NCI-H2171 (cell line): ENCODE measurements at regions not wholly inside any gene's neighbourhood (a gene's known extent, or its start where the extent isn't known, plus 50 kb on each side); places are given as distances from the start of the nearest gene placed in this dataset.
A peak's percentile ranks its signal among the peaks of the same experiment; 100 is the strongest.
"Not testable (repeated sequence)": the region's sequence is repeated elsewhere in the genome, so short reads cannot be mapped to it uniquely, and the experiment has no call there.

Source experiments
- DNase-seq: peaks from one replicate; lab custom pipeline; 2025; lab: John Stamatoyannopoulos, UW

DNA sequence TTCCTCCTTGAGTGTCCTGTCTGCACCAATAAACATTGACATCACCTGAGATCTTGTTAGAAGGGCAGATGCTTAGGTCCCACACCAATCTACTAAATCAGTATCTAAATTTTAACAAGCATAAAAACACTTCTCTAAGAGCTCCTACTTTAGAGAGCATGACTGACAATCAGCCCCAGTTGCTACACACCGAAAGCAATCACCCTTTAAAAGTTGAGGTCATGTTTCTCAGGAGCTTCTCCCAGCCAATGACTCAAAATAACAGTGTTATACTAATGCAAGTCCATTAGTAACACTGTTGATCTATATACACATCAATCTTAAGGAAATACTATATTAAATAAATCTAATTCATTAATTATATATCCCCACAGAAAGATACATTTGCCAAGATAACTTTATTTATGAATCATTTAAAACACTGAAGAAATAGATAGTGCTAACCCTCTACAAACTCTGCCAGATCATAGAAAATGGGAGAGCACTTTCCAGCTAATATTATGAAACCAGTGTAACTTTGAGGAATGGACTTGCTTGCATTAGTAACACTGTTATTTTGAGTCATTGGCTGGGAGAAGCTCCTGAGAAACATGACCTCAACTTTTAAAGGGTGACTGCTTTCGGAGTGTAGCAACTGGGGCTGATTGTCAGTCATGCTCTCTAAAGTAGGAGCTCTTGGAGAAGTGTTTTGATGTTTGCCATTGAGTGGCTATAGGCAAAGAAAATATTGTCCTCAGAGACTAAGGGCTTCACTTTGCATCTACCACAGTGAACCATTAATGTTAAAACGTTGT is 109.8 kb upstream of the HDX start:
- DNase-seq = no peak

DNA sequence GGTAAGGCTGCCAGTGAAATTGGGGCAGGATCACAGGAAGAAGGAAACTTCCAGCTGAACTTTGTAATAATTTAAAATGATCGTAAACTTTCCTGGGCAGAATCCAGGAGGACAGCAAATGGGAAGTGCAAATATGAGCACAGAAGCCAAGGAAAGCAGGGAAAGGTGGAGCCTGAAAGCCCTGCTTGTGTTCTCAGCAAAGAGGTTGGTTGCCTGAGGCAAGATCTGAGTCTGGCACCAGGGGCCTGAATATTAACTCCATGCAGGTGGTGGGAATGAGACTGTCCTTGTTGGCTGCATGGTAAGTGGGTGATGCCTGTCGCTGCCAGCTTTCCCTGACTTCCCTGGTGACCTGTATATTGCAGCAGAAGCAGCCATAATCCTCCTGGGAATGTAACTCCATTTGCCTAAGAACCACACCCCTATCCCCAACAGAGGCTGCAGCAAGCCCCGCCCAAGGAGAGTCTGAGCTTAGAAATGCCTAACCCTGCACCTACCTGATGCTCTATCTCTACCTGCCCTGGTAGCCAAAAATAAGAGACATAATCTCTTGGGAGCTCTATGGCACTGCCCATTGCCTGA is 132.0 kb upstream of the HDX start:
- DNase-seq = no peak

DNA sequence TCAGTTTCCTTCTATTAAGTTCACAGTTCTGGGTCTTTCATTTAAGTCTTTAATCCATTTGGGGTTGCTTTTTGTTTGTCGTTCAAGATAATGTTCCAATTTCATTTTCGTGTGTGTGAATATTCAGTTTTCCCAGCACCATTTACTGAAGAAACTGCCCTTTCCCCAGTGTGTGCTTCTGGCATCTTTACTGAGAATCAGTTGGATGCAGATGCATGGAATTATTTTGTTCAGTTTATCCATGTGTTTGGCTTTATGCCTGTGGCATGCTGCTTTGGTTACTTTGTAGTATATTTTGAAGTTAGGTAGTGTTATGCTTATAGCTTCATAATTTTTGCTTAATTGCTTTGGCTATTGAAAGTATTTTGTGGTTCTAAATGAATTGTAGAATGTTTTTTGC is 163.8 kb upstream of the HDX start:
- no peak for DNase-seq

DNA sequence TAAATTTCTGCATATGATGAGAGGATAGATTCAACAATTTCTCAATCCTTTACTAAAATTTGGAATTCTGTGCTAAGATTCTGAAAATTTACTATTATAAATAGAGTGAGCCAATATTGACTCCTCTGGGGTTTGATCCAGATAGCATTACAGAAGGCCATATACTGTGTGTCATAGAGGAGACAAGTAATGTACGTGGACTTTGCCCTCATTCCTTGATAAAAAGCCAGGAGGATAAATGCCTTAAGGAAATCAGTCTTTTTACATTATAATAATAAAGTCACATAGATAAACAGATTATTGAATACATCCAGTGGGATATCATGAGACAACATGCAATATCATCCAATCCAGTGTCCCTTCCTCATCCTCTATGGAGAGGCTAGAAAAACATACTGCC is 188.0 kb upstream of the HDX start:
- no peak for DNase-seq

DNA sequence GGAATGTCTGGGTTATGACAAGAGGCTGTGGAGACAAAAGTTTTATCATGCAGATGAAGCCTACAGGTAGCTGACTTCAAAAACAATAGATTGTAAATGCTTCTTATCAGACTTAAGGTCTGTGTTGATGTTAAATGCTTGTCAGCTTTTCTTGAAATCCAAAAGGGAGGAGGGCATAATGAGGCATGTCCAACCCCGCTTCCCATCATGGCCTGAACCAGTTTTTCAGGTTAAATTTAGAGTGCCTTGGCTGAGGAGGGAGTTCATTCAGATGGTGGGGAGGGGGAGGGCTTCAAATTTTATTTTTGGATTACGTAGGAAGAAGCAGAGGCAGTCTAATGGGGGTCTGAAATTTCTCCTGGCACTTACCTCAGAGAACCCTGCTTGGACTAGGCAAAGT is 207.7 kb upstream of the HDX start:
- DNase-seq = no peak

DNA sequence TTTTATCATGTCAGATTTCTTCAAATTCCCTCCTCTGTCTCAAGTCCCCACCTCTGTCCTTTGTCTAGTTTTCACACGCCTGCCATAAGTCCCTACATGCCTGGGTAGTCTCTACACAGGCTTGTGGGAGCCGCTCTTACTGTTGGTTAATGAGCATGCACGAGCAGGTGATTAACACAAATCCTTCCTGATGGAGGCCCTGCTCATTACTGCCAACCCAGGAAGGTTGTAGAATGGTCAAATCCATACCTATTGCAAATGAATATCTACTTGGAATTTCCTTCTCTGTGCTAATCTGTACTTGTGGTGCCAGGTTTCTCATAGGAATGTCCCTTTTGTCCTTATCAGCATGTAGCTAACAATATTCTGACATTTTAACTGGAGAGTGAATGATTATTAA is 208.4 kb upstream of the HDX start:
- DNase-seq = no peak

DNA sequence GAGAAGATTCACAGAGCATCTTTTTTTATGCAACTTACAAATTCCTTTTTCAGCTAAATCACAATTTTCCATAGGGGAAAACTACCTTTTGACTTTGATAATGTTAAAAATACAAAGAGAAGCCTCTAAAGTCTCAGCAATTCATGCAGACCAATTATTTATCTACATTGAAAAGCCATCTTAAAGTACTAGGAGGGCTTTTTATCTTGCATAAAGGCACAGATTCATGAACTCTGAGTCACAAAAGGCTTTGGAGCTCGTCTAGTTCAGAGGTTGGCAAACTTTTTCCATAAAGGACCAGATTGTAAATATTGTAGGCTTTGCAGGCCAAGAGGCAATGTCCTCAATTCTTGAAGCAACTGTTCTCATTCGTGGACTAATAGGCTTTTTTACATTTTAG is 210.4 kb upstream of the HDX start:
- DNase-seq = no peak

DNA sequence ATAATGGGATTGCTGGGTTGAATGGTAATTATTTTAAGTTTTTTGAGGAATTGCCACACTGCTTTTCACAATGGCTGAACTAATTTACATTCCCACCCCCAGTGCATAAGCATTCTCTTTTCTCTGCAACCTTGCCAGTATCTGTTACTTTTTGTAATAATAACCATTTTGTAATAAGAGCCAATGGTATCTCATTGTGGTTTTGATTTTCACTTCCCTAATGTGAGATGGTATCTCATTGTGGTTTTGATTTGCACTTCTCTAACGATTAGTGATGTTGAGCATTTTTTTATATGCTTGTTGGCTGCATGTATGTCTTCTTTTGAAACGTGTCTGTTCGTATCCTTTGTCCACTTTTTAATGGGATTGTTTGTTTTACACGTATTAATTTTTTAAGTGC is 213.1 kb upstream of the HDX start:
- no peak for DNase-seq

DNA sequence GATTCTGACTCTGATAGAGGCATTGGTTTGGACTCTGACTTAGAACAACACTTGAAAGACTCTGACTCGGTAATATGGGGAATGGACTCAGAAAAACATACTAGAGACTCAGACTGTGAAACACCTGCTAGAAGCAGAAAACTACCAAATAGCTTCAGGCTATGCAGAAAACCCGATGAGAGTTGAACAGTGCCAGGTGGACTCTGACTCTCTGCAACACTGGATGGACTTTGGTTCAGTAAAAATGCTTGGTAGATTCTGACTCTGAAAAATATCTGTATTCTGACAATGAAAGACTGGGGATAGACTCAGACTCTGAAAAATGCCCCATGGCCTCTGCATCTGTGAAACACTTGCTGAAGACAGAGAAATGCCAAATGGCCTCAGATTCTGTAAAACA is 215.1 kb upstream of the HDX start:
- no peak for DNase-seq

DNA sequence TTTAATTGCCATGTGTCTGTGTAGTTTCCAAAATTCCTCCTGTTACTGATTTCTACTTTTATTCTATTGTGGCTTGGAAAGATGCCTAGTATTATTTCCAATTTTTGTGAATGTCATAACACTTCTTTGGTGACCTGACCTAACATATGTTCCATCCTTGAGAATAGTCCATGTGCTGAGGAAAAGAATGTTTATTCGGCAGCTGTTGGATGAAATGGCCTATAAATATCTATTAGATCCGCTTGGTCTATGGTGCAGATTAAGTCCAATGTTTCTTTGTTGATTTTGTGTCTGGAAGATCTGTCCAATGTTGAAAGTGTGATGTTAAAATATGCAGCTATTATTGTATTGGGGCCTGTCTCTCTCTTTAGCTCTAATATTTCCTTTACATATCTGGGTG is 219.2 kb upstream of the HDX start:
- no peak for DNase-seq

DNA sequence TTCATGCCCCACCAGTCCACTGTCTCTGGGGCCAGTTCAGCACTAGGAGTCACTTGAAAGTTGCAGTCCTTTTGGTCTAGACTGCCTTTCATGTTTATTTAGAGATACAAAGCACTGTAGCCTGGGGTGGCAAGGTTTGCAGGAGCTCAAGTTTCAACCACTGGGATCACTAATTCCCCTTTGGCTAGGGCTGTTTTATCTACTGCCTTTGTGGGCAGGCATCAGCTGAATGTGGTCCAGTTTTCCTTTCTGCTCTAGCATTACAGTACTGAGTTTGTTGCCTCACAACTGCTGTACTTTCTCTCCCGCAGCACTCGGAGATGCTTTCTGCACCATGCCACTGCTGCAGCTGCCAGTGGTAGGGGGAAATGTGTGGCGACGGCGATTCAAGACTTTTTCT is 222.3 kb upstream of the HDX start:
- no peak for DNase-seq

DNA sequence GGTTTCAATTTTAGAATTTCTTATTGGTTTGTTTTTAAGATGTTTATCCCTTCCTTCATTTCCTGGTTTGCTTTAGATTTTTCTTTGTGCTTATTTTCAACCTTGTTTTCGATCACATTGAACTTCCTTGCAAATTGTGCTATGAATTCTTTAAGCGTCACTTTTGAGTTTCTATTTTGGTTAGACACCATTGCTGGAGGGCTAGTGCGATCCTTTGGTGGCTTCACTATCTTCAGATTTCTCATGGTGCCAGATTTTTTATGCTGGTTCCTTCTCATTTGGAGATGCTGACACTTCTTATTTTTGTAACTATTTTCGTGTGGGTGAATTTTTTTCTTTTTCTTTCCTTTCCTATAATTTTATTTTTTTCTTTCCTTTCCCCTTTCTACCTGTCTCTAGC is 227.2 kb upstream of the HDX start:
- DNase-seq = no peak

DNA sequence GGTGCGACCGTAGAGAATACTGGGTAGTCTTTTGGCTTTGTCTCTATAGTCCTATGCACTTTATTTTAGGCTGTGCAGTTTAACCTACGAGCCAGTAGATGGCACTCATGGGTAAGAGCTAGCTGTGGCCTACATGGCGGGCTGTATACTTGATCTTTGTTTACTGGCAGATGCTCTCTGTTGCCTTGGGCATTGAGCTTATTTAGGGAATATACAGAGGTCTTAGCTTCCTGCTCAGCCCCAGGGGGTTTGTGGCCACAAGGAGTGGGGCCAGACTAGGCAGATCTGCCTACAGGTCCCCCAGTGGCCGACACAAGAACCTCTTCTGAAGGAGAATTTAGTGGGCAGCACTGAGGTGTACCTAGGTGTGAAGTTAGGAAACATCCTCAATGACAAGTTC is 227.6 kb upstream of the HDX start:
- DNase-seq = peak; percentile 1

DNA sequence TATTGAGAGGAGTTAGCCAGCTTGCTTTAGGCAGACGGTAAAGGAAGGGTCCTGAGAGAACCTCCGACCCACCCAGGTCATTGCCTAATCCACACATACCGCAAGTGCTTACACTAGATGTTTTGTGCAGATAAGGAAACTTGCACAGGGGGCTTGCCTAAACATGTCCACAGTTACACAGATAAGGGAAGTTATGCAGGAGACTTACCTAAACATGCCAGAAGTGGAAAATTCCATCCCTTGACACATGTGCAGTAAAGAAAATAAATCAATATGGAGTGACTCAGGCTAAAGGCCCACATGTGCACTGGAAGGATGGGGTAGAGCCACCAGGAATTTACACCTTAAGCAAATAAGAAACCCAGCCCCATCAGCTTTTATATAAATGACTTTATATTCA is 232.8 kb upstream of the HDX start:
- DNase-seq = no peak

DNA sequence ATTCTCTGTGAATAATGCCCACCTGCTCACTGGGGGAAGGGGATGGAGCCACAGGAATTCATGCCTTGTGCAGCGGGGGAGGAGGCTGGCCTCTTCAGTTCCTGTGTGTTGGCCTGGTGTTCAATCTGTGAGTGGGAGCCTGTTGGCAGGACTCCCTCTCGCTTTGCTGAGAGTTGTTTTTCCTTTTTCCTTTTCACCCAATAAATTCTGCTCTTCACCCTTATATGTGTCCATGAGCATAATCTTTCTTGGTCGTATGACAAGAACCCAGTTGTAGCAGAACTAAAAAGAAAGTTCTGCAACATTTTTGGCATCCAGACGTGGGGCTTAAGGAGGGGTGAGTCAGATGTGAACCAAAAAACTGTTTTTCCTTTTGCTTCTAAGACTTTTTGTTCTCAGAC is 235.2 kb upstream of the HDX start:
- no peak for DNase-seq

DNA sequence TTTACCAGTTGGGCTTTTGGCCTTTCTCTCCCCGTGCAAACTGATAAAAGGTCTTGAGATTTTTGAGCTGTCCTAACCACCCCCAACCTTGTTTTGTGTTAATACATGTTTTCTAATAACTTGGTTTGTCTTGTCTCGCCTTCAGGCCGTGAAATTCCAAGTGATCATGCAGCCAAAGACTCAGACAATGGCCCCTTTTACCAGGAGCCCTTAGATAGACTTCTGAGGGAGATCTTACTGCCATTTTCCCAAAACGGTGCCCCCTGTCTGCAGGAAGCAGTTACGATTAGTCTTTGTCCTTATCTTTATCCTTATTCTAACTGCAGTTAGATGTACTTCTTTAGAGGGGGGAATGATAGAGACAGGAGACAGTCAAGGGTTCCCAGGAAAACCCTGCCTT is 245.3 kb upstream of the HDX start:
- DNase-seq = no peak

DNA sequence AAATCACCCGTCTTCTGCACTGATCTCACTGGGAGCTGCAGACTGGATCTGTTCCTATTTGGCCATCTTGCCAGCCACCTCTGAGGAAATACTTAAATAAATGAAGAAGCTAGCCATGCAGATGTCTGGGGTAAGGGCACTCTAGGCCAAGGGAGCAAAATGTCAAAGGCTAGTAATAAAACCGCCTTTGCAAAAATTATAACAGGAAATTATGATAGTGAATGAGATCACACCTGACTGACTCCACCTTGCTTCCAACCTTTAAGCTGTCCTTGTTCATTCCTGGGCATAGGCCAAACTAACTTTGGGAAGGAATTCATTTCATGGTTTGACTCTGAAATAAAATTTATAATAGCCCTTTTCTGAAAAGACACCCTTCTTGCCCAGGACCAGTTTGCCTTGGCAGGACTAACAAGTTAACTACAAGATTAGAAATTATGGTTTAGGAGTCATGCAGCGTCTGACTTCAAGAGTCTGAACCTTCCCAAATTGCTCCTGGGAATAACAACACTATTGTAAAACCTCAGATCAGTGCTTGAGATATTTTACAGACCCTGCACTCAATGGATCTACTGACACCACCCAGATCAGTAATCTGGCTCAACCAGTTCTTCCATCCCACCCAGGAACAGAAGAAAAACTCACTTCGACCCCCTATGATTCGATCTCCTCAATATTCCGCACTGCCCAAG is 246.9 kb upstream of the HDX start:
- no peak for DNase-seq

DNA sequence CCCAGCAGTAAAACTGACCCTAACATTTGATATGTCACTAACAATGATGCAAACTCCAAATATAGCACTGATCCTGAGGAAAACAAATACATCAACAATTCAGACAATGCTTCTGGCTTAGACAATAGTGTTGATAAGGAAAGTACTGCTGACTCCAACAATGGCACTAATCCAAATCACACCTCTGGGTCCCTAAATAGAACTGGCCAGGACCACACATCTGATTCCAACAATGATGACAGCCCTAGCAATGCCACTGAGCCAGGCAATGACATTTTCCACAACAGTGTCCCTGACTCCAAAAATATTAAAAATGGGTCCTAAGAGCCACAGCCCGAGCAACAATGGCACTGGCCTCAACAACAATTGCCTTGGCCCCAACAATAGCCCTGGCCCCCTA is 243.1 kb upstream of the APOOL start:
- DNase-seq = no peak

DNA sequence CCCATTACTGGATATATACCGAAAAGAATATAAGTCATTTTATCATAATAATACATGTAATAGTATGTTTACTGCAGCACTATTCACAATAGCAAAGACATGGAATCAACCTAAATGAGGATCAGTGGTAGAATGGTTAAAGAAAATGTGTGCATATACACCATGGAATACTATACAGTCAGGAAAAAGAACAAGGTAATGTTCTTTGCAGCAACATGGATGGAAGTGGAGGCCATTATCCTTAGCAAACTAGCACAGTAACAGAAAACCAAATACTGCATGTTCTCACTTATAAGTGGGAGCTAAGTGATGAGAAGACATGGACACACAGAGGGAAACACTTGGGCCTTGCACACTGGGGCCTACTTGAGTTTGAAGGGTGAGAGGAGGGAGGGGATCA is 207.4 kb upstream of the APOOL start:
- no peak for DNase-seq

DNA sequence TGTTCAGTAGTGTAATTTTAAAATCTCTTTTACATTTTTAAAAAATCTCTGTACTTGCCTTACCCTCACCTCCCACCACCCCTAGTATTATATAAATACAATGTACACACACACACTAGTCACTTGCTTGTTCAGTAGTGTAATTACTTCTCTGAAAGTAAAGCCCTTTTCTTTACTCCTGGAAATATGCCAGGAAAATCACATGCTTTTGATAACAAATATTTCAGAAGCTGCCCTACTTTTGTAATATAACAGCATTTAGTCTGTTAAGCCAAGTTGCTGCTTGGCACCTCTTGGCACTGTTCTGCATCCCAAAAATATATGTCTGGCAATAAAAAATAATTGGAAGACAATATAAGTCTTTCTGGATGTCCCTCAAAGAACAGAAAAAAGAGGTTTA is 172.8 kb upstream of the APOOL start:
- DNase-seq = no peak

DNA sequence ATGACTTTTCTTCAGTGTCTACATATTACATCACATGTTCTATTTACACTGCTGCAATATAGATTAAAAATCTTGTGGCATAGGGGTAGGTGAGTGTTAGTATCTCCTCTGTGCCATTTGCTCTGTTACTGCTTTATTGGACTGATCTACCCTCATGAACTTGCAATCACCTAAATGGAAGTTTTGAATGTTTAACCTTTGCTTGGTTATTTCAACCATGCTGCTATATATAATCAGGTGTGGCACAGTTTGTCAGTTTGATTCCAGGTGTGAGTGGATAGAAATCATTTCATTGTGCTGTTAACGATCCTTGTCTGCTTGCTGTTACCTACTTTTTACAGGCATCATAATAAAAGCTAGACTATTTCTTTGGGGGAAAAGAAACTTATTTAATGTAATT is 157.1 kb upstream of the APOOL start:
- DNase-seq = not testable (repeated sequence)

DNA sequence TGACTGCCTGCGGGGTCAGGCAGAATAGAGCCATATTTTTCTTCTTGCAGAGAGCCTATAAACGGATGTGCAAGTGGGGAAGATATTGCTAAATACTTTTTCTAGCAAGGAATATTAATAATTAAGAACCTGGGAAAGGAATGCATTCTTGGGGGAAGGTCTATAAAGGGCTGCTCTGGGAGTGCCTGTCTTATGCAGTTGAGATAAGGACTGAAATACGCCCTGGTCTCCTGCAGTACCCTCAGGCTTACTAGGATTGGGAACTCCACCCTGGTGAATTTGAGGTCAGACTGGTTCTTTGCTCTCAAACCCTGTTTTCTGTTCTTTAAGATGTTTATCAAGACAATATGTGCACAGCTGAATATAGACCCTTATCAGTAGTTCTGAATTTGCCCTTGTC is 152.5 kb upstream of the APOOL start:
- not testable (repeated sequence) for DNase-seq

DNA sequence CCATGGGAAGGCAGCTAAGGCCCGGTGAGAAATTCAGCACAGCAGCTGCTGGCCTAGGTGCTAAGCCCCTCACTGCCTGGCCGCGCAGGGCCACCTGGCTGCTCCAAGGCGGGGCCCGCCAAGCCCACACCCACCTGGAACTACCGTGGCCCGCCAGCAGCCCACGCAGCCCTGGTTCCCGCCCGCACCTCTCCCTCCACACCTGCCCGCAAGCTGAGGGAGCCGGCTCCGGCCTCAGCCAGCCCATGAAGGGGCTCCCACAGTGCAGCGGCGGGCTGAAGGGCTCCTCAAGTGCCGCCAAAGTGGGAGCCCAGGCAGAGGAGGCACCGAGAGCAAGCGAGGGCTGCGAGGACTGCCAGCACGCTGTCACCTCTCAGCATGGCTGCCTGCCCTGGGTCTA is 146.9 kb upstream of the APOOL start:
- DNase-seq = not testable (repeated sequence)

DNA sequence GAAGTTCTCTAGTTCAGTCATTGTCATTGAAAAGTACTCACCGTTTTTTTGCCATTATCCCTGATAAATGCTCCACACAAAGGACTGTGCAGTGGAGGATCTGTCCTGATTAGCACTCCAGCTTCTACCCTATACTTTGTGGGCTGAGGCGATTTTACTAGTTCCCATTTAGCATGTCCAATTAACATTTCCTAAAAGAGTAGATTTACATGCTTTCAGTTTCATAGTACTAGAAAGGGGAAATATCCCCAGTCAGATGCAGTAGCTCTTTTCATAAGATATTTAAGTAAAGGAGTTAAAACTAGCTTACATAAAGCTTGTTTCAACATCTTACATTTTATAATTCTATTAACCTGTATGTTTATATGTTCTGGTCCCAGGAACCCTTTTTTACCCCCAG is 144.9 kb upstream of the APOOL start:
- not testable (repeated sequence) for DNase-seq
